Hepatocyte (in vitro differentiated cells): ENCODE measurements at regions not wholly inside any gene's neighbourhood (a gene's known extent, or its start where the extent isn't known, plus 50 kb on each side); places are given as distances from the start of the nearest gene placed in this dataset.

ENCODE experiments used
- DNase-seq: peaks from one replicate; pipeline ENCODE4 v3.0.0-alpha.2; 2016; ENCODE audit warnings: low spot score
- H2AFZ ChIP-seq: fragments of 200-600 bp; sonication (generic); 2 replicates; pipeline ENCODE4 v1.6.0; 2016; ENCODE audit warnings: antibody characterized with exemption, mild to moderate bottlenecking
- H3K27ac ChIP-seq: fragments of 200-600 bp; sonication (generic); 2 replicates; pipeline ENCODE4 v1.5.1; 2016; ENCODE audit warnings: mild to moderate bottlenecking
- H3K27me3 ChIP-seq: fragments of 200-600 bp; sonication (generic); 2 replicates; pipeline ENCODE4 v1.6.1; 2016
- H3K36me3 ChIP-seq: fragments of 200-600 bp; sonication (generic); replicated peaks from 2 replicates; pipeline ENCODE4 v1.5.1; 2016; ENCODE audit warnings: low read depth; ENCODE audit not compliant: insufficient read depth
- H3K4me1 ChIP-seq: fragments of 200-600 bp; sonication (generic); 2 replicates; pipeline ENCODE4 v1.5.1; 2016; ENCODE audit warnings: mild to moderate bottlenecking, moderate library complexity; ENCODE audit not compliant: insufficient read depth
- H3K4me2 ChIP-seq: fragments of 200-600 bp; sonication (generic); 2 replicates; pipeline ENCODE4 v1.6.0; 2016
- H3K4me3 ChIP-seq: fragments of 200-600 bp; sonication (generic); 2 replicates; pipeline ENCODE4 v1.5.1; 2016; ENCODE audit warnings: mild to moderate bottlenecking
- H3K79me2 ChIP-seq: fragments of 200-600 bp; sonication (generic); 2 replicates; pipeline ENCODE4 v1.6.0; 2017; ENCODE audit warnings: mild to moderate bottlenecking
- H3K9me2 ChIP-seq: fragments of 200-600 bp; sonication (generic); replicated peaks from 2 replicates; pipeline ENCODE4 v1.6.0; 2017; ENCODE audit warnings: mild to moderate bottlenecking; ENCODE audit not compliant: insufficient read depth
- H3K9me3 ChIP-seq: fragments of 200-600 bp; sonication (generic); 2 replicates; pipeline ENCODE4 v1.5.1; 2016; ENCODE audit warnings: low read depth, mild to moderate bottlenecking
- H4K20me1 ChIP-seq: fragments of 200-600 bp; sonication (generic); 2 replicates; pipeline ENCODE4 v1.6.0; 2016; ENCODE audit warnings: mild to moderate bottlenecking; ENCODE audit not compliant: insufficient read depth, poor library complexity, severe bottlenecking
- CTCF ChIP-seq: fragments of 200-600 bp; sonication (generic); IDR thresholded peaks from 2 replicates; pipeline ENCODE4 v1.5.1; 2016; ENCODE audit warnings: antibody characterized with exemption, mild to moderate bottlenecking; ENCODE audit not compliant: poor library complexity
- EZH2 ChIP-seq: fragments of 200-600 bp; sonication (generic); IDR thresholded peaks from 2 replicates; pipeline ENCODE4 v1.6.1; 2016; ENCODE audit warnings: antibody characterized with exemption, mild to moderate bottlenecking, borderline replicate concordance
- EZH2phosphoT487 ChIP-seq: fragments of 200-600 bp; sonication (generic); IDR thresholded peaks from one replicate; pipeline ENCODE4 v1.6.1; 2018; ENCODE audit warnings: antibody characterized with exemption, mild to moderate bottlenecking, low read depth, moderate library complexity; ENCODE audit not compliant: unreplicated experiment, severe bottlenecking
- WGBS: methylation state at CpG from one replicate; pipeline ENCODE4 v1.1.6; 2016; ENCODE audit warnings: low lambda C conversion rate; ENCODE audit errors: missing lambda C conversion rate; 5-methylcytosine and 5-hydroxymethylcytosine counted together

GRCh38 chr21:22209304-22209700 is 1211.1 kb downstream of the NCAM2 start:
- Histone ChIP-seq H3K79me2 (no peaks in the 10 kb centered on the region), H3K4me1 (no peaks in the 10 kb centered on the region), H3K4me2 (no peak overlapping the region), H3K9me2 (no peaks in the 10 kb centered on the region), H3K27me3 (no peaks in the 10 kb centered on the region), H3K4me3 (no peak overlapping the region), H3K27ac (no peak overlapping the region), H2AFZ (no peak overlapping the region), H3K36me3 (no peaks in the 10 kb centered on the region), H4K20me1 (no peaks in the 10 kb centered on the region), H3K9me3 (no peaks in the 10 kb centered on the region)
- DNase-seq: no peak
- no peak for TF ChIP-seq EZH2
- no peak for TF ChIP-seq CTCF
- no peak for TF ChIP-seq EZH2phosphoT487
- WGBS: 90% methylated on average over 1 of the region's 1 CpG

GRCh38 chr21:22211943-22212342 is 1213.7 kb downstream of the NCAM2 start:
- 92% methylated on average over 2 of the region's 2 CpGs for WGBS
- Histone ChIP-seq H4K20me1 (no peaks in the 10 kb centered on the region), H3K4me3 (no peak overlapping the region), H3K9me3 (no peaks in the 10 kb centered on the region), H3K4me1 (no peaks in the 10 kb centered on the region), H3K36me3 (no peaks in the 10 kb centered on the region), H2AFZ (no peak overlapping the region), H3K27ac (no peak overlapping the region), H3K4me2 (no peak overlapping the region), H3K9me2 (no peaks in the 10 kb centered on the region), H3K79me2 (no peaks in the 10 kb centered on the region), H3K27me3 (no peaks in the 10 kb centered on the region)
- DNase-seq: no peak
- TF ChIP-seq CTCF: no peak
- no peak for TF ChIP-seq EZH2
- TF ChIP-seq EZH2phosphoT487: no peak

GRCh38 chr21:22223385-22223784 is 1225.2 kb downstream of the NCAM2 start:
- Histone ChIP-seq H2AFZ (peak overlapping the region; percentile 9), H3K4me2 (no peak overlapping the region), H3K9me3 (no peaks in the 10 kb centered on the region)

More at GRCh38 chr21:22223385-22223784, 1225.2 kb downstream of the NCAM2 start:
- H3K79me2 ChIP-seq: no peaks in the 10 kb centered on the region
- 46% methylated on average over 3 of the region's 3 CpGs for WGBS
- no peaks in the 10 kb centered on the region for H3K9me2 ChIP-seq
- H3K27me3 ChIP-seq: no peaks in the 10 kb centered on the region
- no peaks in the 10 kb centered on the region for H3K36me3 ChIP-seq
- H3K4me3 ChIP-seq: no peak overlapping the region
- no peak overlapping the region for H3K27ac ChIP-seq
- no peaks in the 10 kb centered on the region for H4K20me1 ChIP-seq
- no peaks in the 10 kb centered on the region for H3K4me1 ChIP-seq
- TF ChIP-seq CTCF (no peak), EZH2 (no peak), EZH2phosphoT487 (no peak)
- DNase-seq: no peak
